Adrenal gland (tissue), 5 donors: ENCODE measurements at regions not wholly inside any gene's neighbourhood (a gene's known extent, or its start where the extent isn't known, plus 50 kb on each side); places are given as distances from the start of the nearest gene placed in this dataset.
"Not testable (repeated sequence)": the region's sequence is repeated elsewhere in the genome, so short reads cannot be mapped to it uniquely, and the experiment has no call there.

ENCODE experiments used
- POLR2A ChIP-seq, 2 donors: fragments of 450-650 bp; IDR thresholded peaks; one replicate each; pipeline ENCODE4 v1.6.1; 2017; ENCODE audit warnings: antibody characterized with exemption in 2 of 2, mild to moderate bottlenecking in 2 of 2, moderate library complexity in 1 of 2
- TF ChIP-seq, protein P1 (sequence below), 6 experiments: fragments of 450-650 bp in 4 of 6; fragments of 200-600 bp in 2 of 6; sonication (generic) in 1 of 6; IDR thresholded peaks; 1 replicate in 5 of 6; 2 replicates in 1 of 6; pipeline versions ENCODE4 v1.5.1 to v1.8.0; 2016 to 2021; ENCODE audit warnings: antibody characterized with exemption in 6 of 6, mild to moderate bottlenecking in 2 of 6, moderate library complexity in 1 of 6
- donor health status: DM: no; HTN: no; CAD: no.

DNA sequence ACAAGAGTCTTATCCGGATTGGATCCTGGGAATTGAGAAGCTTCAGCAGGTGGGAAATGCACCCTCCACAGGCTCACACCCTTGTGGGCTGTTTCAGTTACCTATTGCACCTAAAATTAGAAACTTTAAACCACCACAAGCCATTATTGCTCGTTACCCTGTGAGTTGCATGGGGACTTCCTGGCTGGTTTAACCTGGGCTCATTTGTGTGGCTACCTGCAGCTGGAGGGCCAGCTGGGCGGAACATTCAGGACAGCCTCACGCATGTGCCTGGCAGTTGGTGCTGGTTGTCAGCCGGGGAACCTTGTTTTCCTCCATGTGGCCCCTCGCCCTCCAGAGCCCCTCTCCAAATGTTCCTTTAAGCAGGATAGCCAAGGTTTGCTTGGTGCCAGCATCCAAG is 118.5 kb upstream of the DEFB108B start:
- not testable (repeated sequence) for TF ChIP-seq POLR2A (IDR thresholded peaks at IDR 0.05)
- TF ChIP-seq, protein P1, sequence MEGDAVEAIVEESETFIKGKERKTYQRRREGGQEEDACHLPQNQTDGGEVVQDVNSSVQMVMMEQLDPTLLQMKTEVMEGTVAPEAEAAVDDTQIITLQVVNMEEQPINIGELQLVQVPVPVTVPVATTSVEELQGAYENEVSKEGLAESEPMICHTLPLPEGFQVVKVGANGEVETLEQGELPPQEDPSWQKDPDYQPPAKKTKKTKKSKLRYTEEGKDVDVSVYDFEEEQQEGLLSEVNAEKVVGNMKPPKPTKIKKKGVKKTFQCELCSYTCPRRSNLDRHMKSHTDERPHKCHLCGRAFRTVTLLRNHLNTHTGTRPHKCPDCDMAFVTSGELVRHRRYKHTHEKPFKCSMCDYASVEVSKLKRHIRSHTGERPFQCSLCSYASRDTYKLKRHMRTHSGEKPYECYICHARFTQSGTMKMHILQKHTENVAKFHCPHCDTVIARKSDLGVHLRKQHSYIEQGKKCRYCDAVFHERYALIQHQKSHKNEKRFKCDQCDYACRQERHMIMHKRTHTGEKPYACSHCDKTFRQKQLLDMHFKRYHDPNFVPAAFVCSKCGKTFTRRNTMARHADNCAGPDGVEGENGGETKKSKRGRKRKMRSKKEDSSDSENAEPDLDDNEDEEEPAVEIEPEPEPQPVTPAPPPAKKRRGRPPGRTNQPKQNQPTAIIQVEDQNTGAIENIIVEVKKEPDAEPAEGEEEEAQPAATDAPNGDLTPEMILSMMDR (IDR thresholded peaks at IDR 0.05), result not testable (repeated sequence)
